ENCODE measurements at regions not wholly inside any gene's neighbourhood (a gene's known extent, or its start where the extent isn't known, plus 50 kb on each side); places are given as distances from the start of the nearest gene placed in this dataset.

GRCh38 chr1:9449110-9449627, 90.1 kb upstream of the SLC25A33 start:
- TF ChIP-seq RAD21 (IDR thresholded peaks at IDR 0.05; ENCODE audit: low read length) = no peak
- TF ChIP-seq SIN3A (IDR thresholded peaks at IDR 0.05; ENCODE audit: borderline replicate concordance, low read depth, low read length) = no peak
- no peak for TF ChIP-seq CTCF (IDR thresholded peaks at IDR 0.05)
- TF ChIP-seq TCF12 (IDR thresholded peaks at IDR 0.05) = peak; percentile 55
- no peak for TF ChIP-seq TAF1 (IDR thresholded peaks at IDR 0.05; ENCODE audit: borderline replicate concordance, low read depth, low read length)
- no peak for TF ChIP-seq ELF1 (IDR thresholded peaks at IDR 0.05)
